ENCODE measurements at regions not wholly inside any gene's neighbourhood (a gene's known extent, or its start where the extent isn't known, plus 50 kb on each side); places are given as distances from the start of the nearest gene placed in this dataset.
A peak's percentile ranks its signal among the peaks of the same experiment; 100 is the strongest.

DNA sequence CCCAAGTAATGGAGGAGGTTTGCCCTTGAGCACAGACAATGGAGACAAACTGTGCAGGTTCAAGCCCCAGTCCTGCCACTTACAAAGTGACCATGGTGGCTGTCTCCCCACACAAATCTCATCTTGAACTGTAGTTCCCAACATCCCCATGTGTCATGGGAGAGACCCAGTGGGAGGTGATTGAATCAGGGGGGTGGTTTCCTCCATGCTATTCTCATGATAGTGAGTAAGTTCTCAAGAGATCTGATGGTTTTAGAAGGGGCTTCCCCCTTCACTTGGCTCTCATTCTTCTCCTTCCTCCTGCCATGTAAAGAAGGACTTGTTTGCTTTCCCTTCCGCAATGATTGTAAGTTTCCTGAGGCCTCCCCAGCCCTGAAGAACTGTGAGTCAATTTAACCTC lies 225.4 kb downstream of the TXNL1 start:
- Mint-ChIP-seq H3K4me1 (peaks cover 38 to 41% of the 10 kb centered on the region in 2 experiments), H3K9me3 (peaks cover 41 to 44% of the 10 kb centered on the region in 2 experiments), H3K4me3 (no peak overlapping the region), H3K36me3 (ENCODE audit: insufficient read depth in 1 of 3, low read depth in 3 of 3) (peaks cover 23 to 48% (median 37%) of the 10 kb centered on the region in 3 experiments), H3K27ac (peak overlapping the region in 1 of 3 experiments; percentile 61; a peak in 1 of 7 replicates), H3K27me3 (ENCODE audit: low read depth) (peaks cover 7% of the 10 kb centered on the region)
- Histone ChIP-seq H4K8ac (replicated peaks; ENCODE audit: insufficient read length, low read depth, low read length) (no peak overlapping the region), H2BK5ac (ENCODE audit: insufficient read length, low read length) (no peak overlapping the region), H3K27ac (ENCODE audit: insufficient read length, low read depth, low read length) (no peak overlapping the region), H2AFZ (ENCODE audit: low read length) (no peak overlapping the region), H3K4me2 (ENCODE audit: insufficient read depth, insufficient read length, low read length) (no peak overlapping the region), H3K18ac (ENCODE audit: insufficient read length, low read depth, low read length) (no peak overlapping the region), H3K4ac (ENCODE audit: low read depth, low read length) (no peak overlapping the region), H3K23me2 (ENCODE audit: insufficient read length, low read depth, low read length, poor library complexity, severe bottlenecking) (no peaks in the 10 kb centered on the region), H3K27me3 (ENCODE audit: insufficient read depth, low read length) (no peaks in the 10 kb centered on the region), H3K9ac (ENCODE audit: extremely low read depth, insufficient read length, low read length) (no peak overlapping the region), H2AK5ac (ENCODE audit: insufficient read length, low read length) (no peak overlapping the region), H4K5ac (ENCODE audit: insufficient read length, low read depth, low read length) (no peak overlapping the region), H3T11ph (ENCODE audit: low read length) (no peak overlapping the region), H2BK12ac (ENCODE audit: insufficient read length, low read depth, low read length) (no peak overlapping the region), H3K9me3 (ENCODE audit: control insufficient read depth, low read depth, low read length) (peaks cover 8% of the 10 kb centered on the region), H4K91ac (ENCODE audit: insufficient read length, low read depth, low read length) (no peak overlapping the region), H4K20me1 (ENCODE audit: control insufficient read depth, insufficient read depth, insufficient read length) (no peaks in the 10 kb centered on the region), H2BK20ac (ENCODE audit: low read depth, low read length, poor library complexity, severe bottlenecking) (no peak overlapping the region), H3K23ac (ENCODE audit: insufficient read length, low read depth, low read length) (no peak overlapping the region), H3K14ac (ENCODE audit: insufficient read depth, low read length) (no peak overlapping the region), H2BK15ac (ENCODE audit: low read depth, low read length) (no peak overlapping the region), H2BK120ac (ENCODE audit: low read depth, low read length, poor library complexity, severe bottlenecking) (no peak overlapping the region), H3K56ac (ENCODE audit: insufficient read length, low read depth, low read length) (no peak overlapping the region), H3K79me2 (ENCODE audit: insufficient read depth, low read length) (no peaks in the 10 kb centered on the region), H3K79me1 (ENCODE audit: insufficient read depth, low read depth, low read length, poor library complexity, severe bottlenecking) (no peaks in the 10 kb centered on the region), H3K4me1 (ENCODE audit: insufficient read depth, low read length) (no peaks in the 10 kb centered on the region; the same call in 1 of the 2 replicates)
- WGBS (ENCODE audit: extremely low coverage, insufficient read length, low lambda C conversion rate), result no CpG with 5 or more reads among the region's 1 CpG
- DNase-seq, result no peak
- TF ChIP-seq CTCF (conservative IDR thresholded peaks at IDR 0.05), result no peak
